HG02981 (cell line): ENCODE measurements at regions not wholly inside any gene's neighbourhood (a gene's known extent, or its start where the extent isn't known, plus 50 kb on each side); places are given as distances from the start of the nearest gene placed in this dataset.
"Not testable (repeated sequence)": the region's sequence is repeated elsewhere in the genome, so short reads cannot be mapped to it uniquely, and the experiment has no call there.

ENCODE experiments used
- ATAC-seq: cut with Tn5 transposase; IDR thresholded peaks from one replicate; pipeline ENCODE4 v1.9.1; 2021; ENCODE audit warnings: mild to moderate bottlenecking, moderate library complexity; ENCODE audit not compliant: unreplicated experiment

- no peak for ATAC-seq
These were observed 108.1 kb downstream of the MAP3K21 start for GRCh38 chr1:233435622-233436021.

DNA sequence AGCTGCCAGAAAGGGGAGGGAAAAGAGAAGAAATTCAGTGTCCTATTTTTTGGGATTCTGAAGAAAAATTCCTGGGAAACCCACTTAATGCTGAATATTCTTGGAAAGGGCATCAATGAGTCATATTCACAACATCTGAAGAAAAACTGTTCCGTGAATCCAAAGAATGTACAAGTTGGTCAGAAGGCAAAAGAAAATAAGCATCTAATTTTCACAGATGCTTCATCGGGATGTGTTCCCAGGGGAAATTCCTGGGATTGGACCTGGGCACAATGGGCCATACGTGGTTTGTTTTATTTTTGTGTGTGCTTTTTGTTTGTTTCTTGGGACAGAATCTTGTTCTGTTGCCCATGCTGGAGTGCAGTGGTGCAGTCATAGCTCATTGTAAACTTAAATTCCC, 112.2 kb downstream of the MAP3K21 start:
- ATAC-seq, result no peak

- ATAC-seq, result no peak
These were observed 113.5 kb downstream of the MAP3K21 start for GRCh38 chr1:233440951-233441401.

DNA sequence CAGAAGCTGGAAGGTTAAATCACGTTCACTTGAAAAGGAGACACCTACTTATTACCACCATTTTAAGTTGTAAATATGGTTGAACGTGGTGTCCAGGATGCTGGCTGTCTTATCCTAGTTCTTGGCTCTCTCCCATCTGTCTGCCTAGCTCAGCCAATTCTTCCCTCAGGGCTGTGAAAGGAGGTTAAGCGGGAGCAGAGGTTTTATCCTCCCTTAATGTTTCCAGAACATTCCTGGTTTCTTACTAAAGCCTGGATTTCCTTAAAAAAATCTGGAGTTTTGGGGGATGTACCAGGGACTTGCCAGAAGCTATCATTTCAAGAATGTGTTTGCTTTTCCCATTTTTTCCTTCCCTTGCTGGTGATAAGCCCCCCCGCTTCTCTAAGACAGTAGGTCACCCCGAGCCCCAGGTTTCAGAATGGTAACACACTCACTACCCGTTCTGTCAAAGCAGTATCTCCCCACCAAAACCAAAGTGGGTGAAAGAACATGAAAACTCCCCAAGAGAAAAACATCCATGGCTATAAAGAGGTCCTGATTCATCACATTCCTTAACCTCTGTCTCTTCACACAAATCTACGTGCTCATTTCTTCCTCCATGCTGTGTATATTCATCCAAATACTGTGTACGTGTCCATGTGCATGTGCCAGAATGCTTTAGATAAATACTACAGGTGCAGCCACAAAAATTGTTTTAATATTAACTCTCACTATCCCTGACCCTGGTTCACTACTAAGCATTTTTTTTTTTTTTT, 114.7 kb downstream of the MAP3K21 start:
- ATAC-seq, result no peak

GRCh38 chr1:233443040-233443760, 115.7 kb downstream of the MAP3K21 start:
- no peak for ATAC-seq

GRCh38 chr1:233444484-233444883, 117.0 kb downstream of the MAP3K21 start:
- ATAC-seq, result no peak

GRCh38 chr1:233445737-233446136, 118.2 kb downstream of the MAP3K21 start:
- ATAC-seq, result no peak

DNA sequence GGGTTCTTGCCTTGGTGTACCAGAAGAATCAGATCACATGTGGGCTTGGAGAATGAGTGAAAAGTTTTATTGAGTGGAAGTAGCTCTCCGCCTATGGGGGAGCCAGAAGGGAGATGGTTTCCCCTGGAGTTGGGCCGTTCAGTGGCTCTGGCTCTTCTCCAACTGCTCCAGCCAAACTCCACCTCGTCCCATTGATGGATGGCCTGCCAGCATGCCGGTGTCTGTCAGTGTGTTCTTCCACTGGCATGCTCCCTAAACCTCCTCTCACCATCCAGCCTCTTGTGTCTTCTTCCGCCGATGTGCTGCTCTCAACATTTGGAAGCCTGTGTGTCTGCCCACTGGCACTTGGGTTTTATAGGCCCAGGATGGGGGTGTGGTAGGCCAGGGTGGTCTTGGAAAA, 119.4 kb downstream of the MAP3K21 start:
- no peak for ATAC-seq

- ATAC-seq, result no peak
These were observed 120.7 kb downstream of the MAP3K21 start for GRCh38 chr1:233448109-233448689.

DNA sequence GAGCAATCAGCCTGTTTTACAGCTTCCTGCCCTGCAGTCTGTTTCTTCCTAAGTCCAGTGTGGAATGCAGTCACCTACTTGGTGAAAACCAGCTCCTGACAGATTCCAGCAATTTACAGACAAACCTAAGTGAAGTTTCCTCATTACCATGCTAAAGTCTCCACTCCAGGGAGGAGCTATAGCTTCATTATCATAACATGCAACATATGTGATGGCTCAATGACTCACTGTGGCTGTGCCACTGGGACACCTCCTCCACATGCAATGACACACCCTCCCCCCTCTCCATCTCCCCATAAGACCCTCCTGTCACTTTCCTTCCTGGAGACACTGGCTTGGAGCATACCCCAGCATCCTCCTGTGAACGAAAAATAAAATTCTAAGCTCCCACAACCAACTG, 125.2 kb downstream of the MAP3K21 start:
- ATAC-seq, result no peak

- ATAC-seq, result no peak
These were observed 126.1 kb downstream of the MAP3K21 start for GRCh38 chr1:233453433-233454200.

GRCh38 chr1:233459470-233459945, 132.0 kb downstream of the MAP3K21 start:
- peak; percentile 62 for ATAC-seq

DNA sequence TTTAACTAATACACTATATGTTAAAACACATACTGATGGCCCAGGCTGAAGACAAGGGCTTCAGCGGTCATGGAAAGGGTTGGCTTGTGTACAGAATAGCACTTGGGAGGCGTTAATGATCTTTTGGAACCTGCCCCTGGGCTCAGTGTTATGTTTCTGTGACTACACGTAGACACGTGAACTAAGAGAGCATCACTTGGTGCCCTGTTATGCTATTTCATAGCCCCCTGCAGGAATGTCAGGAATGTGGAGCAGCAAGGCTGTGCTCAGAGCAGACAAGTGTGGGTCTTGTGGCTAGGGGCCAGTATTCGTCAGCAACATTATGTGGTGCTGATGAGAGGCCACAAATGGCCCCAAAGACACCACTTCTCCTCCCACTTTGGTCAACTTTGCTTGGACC, 132.4 kb downstream of the MAP3K21 start:
- peak; percentile 6 for ATAC-seq

- ATAC-seq, result no peak
These were observed 133.2 kb downstream of the MAP3K21 start for GRCh38 chr1:233460692-233461091.

DNA sequence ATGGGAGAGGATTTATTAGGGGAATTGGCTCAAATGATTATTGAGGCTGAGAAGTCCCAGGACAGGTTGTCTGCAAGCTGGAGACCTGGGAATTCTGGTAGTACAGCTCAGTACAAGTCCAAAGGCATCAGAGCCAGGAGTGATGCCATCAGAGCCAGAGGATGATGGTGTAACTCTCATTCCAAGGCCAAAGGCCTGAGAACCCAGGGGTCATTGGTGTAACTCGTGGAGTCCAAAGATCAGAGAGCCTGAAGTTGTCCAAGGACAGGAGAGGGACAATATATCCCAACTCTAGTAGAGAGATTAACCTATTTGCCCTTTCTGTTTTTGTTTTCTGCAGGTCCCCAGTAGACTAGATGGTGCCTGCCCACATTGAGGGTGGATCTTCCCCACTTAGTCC, 134.3 kb downstream of the MAP3K21 start:
- ATAC-seq, result no peak

DNA sequence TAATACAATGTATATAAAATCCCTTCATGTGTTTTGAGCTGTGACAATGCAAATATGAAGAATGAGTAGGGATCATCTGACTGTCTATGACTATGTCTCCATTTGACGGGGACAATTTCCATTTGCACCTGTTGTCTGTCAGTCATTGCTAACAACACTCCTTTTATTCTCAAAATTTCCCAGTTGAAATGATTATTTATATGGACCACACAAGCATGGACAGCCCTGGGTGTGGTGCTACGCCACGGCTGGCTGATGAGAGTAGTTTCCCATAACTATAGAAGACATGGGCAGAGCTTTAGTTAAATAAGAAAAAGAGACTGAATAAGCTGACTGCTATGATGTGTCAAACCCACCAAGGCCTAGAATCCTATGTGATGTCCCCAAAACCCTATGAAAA, 135.8 kb downstream of the MAP3K21 start:
- ATAC-seq, result no peak

- ATAC-seq, result no peak
These were observed 138.3 kb downstream of the MAP3K21 start for GRCh38 chr1:233465745-233466343.

DNA sequence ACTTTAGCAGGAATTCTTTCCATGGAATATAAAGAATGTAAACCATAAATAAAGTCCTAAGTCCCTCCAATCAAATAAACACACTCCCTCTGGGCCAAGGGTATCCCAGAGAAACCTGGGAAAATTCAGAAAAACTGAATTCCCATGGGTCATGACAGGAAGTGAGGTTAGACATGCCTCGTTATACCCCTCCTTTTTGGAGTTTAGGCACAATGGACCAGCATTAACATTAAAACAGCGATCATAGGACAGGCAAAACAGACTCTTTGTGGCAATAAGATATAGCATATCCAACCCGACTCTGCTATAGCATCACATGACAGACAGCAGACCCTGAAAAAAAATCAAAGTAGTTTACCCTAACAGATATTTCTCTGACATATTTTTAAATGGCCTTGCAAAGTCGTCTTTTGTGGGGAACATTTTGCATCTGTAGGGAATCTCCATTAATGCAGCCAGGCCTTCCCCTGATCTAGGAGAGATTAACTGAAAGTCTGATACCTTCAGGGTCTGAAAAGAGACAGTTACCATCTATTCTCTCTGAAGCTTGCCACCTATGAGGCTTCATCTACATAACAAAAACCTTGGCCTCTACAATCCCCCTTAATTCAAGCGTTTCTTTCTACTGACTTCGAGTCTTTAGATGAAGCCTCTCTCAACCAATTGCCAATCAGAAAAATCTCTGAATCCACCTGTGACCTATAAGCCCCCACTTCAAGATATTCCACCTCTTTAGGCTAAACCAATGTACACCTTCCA, 143.0 kb upstream of the KCNK1 start:
- no peak for ATAC-seq

- ATAC-seq, result not testable (repeated sequence)
These were observed 142.1 kb upstream of the KCNK1 start for GRCh38 chr1:233471851-233472250.

- not testable (repeated sequence) for ATAC-seq
These were observed 141.1 kb upstream of the KCNK1 start for GRCh38 chr1:233472796-233473195.
